GM12891 (cell line): ENCODE measurements at regions not wholly inside any gene's neighbourhood (a gene's known extent, or its start where the extent isn't known, plus 50 kb on each side); places are given as distances from the start of the nearest gene placed in this dataset.

ENCODE experiments used
- PAX5 ChIP-seq: IDR thresholded peaks from 2 replicates; pipeline ENCODE4 v1.6.1; 2011; ENCODE audit warnings: low read length, moderate library complexity, mild to moderate bottlenecking; ENCODE audit not compliant: insufficient read depth, severe bottlenecking
- POLR2A ChIP-seq: IDR thresholded peaks from 2 replicates; pipeline ENCODE4 v1.6.1; 2011; ENCODE audit warnings: low read depth, low read length, control low read depth
- POLR2AphosphoS5 ChIP-seq: IDR thresholded peaks from 2 replicates; pipeline ENCODE4 v1.6.1; 2011; ENCODE audit warnings: low read depth, low read length, control low read depth
- SPI1 ChIP-seq: IDR thresholded peaks from 2 replicates; pipeline ENCODE4 v1.6.1; 2011; ENCODE audit warnings: low read depth, low read length, control low read depth
- TAF1 ChIP-seq: IDR thresholded peaks from 2 replicates; pipeline ENCODE4 v1.6.1; 2011; ENCODE audit warnings: low read depth, low read length, control low read depth

DNA sequence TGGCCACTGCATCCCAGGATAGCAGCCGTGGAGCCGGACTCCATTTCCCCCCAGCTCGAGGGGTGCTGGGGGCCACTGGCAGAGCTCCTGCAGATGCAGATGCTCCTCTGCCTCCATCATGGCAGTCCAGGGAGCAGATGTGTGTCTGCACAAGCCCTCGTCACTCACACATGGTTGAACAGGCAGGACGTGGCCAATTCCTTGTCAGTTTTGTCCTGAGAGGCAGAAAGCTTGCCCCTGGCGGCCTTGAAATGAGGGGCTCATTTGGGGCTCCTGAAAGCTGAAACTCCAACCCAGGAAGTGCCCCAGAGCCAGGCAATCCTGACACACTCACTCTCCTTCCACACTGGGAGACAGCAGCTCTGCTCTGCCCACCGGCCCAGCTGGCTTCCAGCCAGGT, 100.9 kb upstream of the C14orf180 start:
- TF ChIP-seq POLR2A (no peak), TAF1 (no peak), SPI1 (no peak), POLR2AphosphoS5 (no peak), PAX5 (no peak)
